Smooth muscle cell (in vitro differentiated cells): ENCODE measurements at regions not wholly inside any gene's neighbourhood (a gene's known extent, or its start where the extent isn't known, plus 50 kb on each side); places are given as distances from the start of the nearest gene placed in this dataset.

Source experiments
- DNase-seq: peaks from one replicate; lab custom pipeline; 2025; ENCODE audit not compliant: unreplicated experiment; lab: John Stamatoyannopoulos, UW
- H2AFZ ChIP-seq: fragments of 200-600 bp; sonication (generic); 2 replicates; pipeline ENCODE4 v1.6.0; 2016; ENCODE audit warnings: antibody characterized with exemption, low read depth, mild to moderate bottlenecking
- H3F3A ChIP-seq: fragments of 200-600 bp; sonication (generic); 2 replicates; pipeline ENCODE4 v1.6.0; 2017; ENCODE audit warnings: antibody characterized with exemption, low read depth
- H3K27ac ChIP-seq: fragments of 200-600 bp; sonication (generic); 2 replicates; pipeline ENCODE4 v1.5.1; 2016; ENCODE audit warnings: low read depth, mild to moderate bottlenecking
- H3K27me3 ChIP-seq: fragments of 200-600 bp; sonication (generic); 2 replicates; pipeline ENCODE4 v1.6.1; 2016; ENCODE audit warnings: low read depth, mild to moderate bottlenecking
- H3K36me3 ChIP-seq: fragments of 200-600 bp; sonication (generic); 2 replicates; pipeline ENCODE4 v1.5.1; 2016; ENCODE audit warnings: low read depth
- H3K4me1 ChIP-seq: fragments of 200-600 bp; sonication (generic); 2 replicates; pipeline ENCODE4 v1.5.1; 2016; ENCODE audit warnings: low read depth
- H3K4me2 ChIP-seq: fragments of 200-600 bp; sonication (generic); 2 replicates; pipeline ENCODE4 v1.6.0; 2016; ENCODE audit warnings: mild to moderate bottlenecking
- H3K4me3 ChIP-seq: fragments of 200-600 bp; sonication (generic); 2 replicates; pipeline ENCODE4 v1.5.1; 2016; ENCODE audit warnings: mild to moderate bottlenecking
- H3K79me2 ChIP-seq: fragments of 200-600 bp; sonication (generic); 2 replicates; pipeline ENCODE4 v1.6.0; 2016; ENCODE audit warnings: low read depth, mild to moderate bottlenecking
- H3K9ac ChIP-seq: fragments of 200-600 bp; sonication (generic); 2 replicates; pipeline ENCODE4 v1.6.0; 2016; ENCODE audit warnings: low read depth
- H3K9me3 ChIP-seq: fragments of 200-600 bp; sonication (generic); replicated peaks from 2 replicates; pipeline ENCODE4 v1.5.1; 2016; ENCODE audit warnings: low read depth
- H4K20me1 ChIP-seq: fragments of 200-600 bp; sonication (generic); 2 replicates; pipeline ENCODE4 v1.6.0; 2016; ENCODE audit warnings: low read depth
- WGBS: methylation state at CpG from one replicate; pipeline ENCODE4 v1.1.7; 2016; ENCODE audit warnings: low lambda C conversion rate; 5-methylcytosine and 5-hydroxymethylcytosine counted together
- TF ChIP-seq, protein P1 (sequence below): fragments of 200-600 bp; sonication (generic); IDR thresholded peaks from 2 replicates; pipeline ENCODE4 v1.5.1; 2017; ENCODE audit warnings: borderline replicate concordance, mild to moderate bottlenecking, antibody characterized with exemption; ENCODE audit not compliant: insufficient read depth, poor library complexity, severe bottlenecking

DNA sequence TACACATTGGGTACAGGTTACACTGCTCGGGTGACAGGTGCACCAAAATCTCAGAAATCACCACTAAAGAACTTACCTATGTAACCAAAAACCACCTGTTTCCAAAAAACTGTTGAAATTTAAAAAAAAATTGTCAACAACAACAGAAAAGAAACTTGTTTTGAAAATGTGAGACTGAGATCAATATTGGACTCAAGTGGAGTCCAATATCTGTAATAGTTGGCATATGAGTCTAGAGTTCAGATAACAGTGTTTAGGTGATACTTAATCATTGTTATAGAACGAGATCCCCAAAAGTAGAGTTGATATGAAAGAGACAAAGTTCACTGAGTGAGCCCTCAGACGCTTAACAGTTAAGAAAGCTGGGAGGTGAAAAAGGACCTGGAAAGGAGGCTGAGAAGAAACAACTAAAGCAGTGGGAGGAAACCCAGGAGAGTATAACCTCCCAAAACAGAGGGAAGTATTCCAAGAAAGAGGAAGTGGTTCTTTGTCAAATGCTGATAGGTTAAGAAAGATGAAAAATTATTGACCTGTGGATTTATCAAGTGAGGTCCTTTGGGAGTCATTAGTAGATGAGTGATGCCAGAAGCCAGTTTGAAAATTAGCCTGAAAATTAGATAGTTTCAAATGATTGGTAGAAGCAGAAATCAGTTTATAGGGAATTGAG is 388.6 kb upstream of the DPH6 start:
- H3K4me3 ChIP-seq, result no peak overlapping the region
- H3F3A ChIP-seq, result no peaks in the 10 kb centered on the region
- TF ChIP-seq, protein P1, sequence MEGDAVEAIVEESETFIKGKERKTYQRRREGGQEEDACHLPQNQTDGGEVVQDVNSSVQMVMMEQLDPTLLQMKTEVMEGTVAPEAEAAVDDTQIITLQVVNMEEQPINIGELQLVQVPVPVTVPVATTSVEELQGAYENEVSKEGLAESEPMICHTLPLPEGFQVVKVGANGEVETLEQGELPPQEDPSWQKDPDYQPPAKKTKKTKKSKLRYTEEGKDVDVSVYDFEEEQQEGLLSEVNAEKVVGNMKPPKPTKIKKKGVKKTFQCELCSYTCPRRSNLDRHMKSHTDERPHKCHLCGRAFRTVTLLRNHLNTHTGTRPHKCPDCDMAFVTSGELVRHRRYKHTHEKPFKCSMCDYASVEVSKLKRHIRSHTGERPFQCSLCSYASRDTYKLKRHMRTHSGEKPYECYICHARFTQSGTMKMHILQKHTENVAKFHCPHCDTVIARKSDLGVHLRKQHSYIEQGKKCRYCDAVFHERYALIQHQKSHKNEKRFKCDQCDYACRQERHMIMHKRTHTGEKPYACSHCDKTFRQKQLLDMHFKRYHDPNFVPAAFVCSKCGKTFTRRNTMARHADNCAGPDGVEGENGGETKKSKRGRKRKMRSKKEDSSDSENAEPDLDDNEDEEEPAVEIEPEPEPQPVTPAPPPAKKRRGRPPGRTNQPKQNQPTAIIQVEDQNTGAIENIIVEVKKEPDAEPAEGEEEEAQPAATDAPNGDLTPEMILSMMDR, result no peak
- no peak for DNase-seq
- H3K27ac ChIP-seq, result no peak overlapping the region
- H3K9me3 ChIP-seq, result no peaks in the 10 kb centered on the region
- H3K4me1 ChIP-seq, result peaks cover 5% of the 10 kb centered on the region
- H3K36me3 ChIP-seq, result no peaks in the 10 kb centered on the region
- no peaks in the 10 kb centered on the region for H3K79me2 ChIP-seq
- no peaks in the 10 kb centered on the region for H4K20me1 ChIP-seq
- H3K27me3 ChIP-seq, result no peaks in the 10 kb centered on the region
- H2AFZ ChIP-seq, result no peak overlapping the region
- no peak overlapping the region for H3K4me2 ChIP-seq
- H3K9ac ChIP-seq, result no peak overlapping the region
- WGBS, result 94% methylated on average over 3 of the region's 3 CpGs

DNA sequence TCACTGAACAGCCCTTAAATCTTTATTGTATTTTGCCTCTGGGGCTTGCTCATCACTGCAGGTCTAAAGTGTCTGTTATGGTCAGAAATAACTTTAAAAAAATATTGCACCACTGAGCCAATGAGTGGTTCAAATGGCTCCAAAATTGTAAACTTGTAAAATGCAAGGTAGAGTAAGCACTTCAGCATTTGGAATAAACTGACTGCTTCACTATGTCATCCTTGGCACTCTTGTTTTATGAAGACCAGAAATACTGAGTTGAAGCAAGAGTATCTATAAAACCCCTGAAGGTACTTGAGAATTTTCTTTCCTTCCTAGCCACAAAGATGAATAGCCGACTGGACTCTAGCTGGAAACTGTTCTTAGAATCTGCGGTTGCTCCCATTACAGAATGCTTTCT is 390.3 kb upstream of the DPH6 start:
- no peak overlapping the region for H3K4me3 ChIP-seq
- peaks cover 5% of the 10 kb centered on the region for H3K4me1 ChIP-seq
- no peak overlapping the region for H3K9ac ChIP-seq
- no peaks in the 10 kb centered on the region for H3F3A ChIP-seq
- H3K4me2 ChIP-seq, result no peak overlapping the region
- TF ChIP-seq, protein P1, result no peak
- H3K79me2 ChIP-seq, result no peaks in the 10 kb centered on the region
- no peaks in the 10 kb centered on the region for H3K36me3 ChIP-seq
- H3K27ac ChIP-seq, result no peak overlapping the region
- no peaks in the 10 kb centered on the region for H3K27me3 ChIP-seq
- H3K9me3 ChIP-seq, result no peaks in the 10 kb centered on the region
- DNase-seq, result no peak
- 80% methylated on average over 2 of the region's 2 CpGs for WGBS
- no peak overlapping the region for H2AFZ ChIP-seq
- no peaks in the 10 kb centered on the region for H4K20me1 ChIP-seq

DNA sequence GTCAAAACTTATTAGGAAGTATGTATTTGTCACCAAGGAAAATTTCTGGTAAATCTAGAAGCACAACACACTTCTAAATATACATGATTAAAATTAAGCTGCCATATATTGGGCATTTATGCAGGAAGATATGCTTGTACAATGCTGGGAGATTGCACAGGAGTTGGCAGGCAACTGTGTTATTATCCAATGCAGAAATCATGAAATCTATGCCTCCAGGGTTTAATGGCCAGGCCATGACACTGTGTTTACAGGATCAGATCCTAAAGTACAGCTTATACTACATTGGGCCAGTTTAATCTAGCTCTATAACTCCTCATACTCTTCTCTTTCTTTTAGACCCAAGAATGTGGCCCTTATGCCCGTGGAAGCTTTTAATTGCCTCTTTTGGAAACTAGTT is 391.4 kb upstream of the DPH6 start:
- Histone ChIP-seq H3K36me3 (no peaks in the 10 kb centered on the region), H3K27ac (no peak overlapping the region), H3K4me1 (peaks cover 5% of the 10 kb centered on the region), H3F3A (no peaks in the 10 kb centered on the region), H2AFZ (no peak overlapping the region), H4K20me1 (no peaks in the 10 kb centered on the region), H3K4me3 (no peak overlapping the region), H3K4me2 (no peak overlapping the region), H3K27me3 (no peaks in the 10 kb centered on the region), H3K9me3 (no peaks in the 10 kb centered on the region), H3K9ac (no peak overlapping the region), H3K79me2 (no peaks in the 10 kb centered on the region)
- TF ChIP-seq, protein P1, result no peak
- WGBS, result 83% methylated on average over 1 of the region's 1 CpG
- DNase-seq, result no peak

DNA sequence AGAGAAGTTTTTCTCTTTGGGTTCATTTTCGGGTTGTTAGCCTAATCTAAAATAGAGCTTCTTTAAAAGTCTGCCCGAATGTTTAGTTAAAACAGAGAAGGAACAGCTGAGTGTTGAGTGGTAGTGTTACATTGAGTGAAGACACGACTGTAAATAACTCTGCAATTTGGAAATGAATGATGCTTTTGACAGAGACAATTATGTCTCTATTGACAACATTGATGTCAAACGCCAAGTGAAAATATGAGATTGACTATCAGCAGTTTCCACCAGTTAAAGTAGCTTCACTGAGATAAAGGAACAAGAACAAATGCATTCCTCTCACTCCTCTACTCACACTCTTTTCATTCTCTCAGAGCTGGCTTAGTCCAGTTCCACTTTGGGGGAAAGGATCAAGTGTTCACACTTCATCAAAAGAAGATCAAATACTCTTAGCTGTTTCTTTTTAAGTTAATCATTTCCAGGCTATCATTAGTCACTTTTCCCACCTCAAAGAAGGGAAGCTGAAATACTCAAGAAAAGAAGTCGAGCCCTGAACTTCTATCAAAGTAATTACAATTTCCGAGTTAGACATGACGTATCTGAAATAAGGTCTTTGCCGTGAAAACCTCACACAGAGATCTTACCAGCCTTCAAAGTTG is 399.1 kb upstream of the DPH6 start:
- Histone ChIP-seq H3K9ac (no peak overlapping the region), H3F3A (no peaks in the 10 kb centered on the region), H2AFZ (no peak overlapping the region), H3K4me2 (no peak overlapping the region), H3K36me3 (no peaks in the 10 kb centered on the region), H3K27me3 (no peaks in the 10 kb centered on the region), H3K79me2 (no peaks in the 10 kb centered on the region), H3K4me1 (no peaks in the 10 kb centered on the region), H3K9me3 (no peaks in the 10 kb centered on the region), H3K4me3 (no peak overlapping the region), H3K27ac (no peak overlapping the region), H4K20me1 (no peaks in the 10 kb centered on the region)
- TF ChIP-seq, protein P1, result no peak
- no peak for DNase-seq
- 55% methylated on average over 8 of the region's 8 CpGs for WGBS
